ENCODE measurements at regions not wholly inside any gene's neighbourhood (a gene's known extent, or its start where the extent isn't known, plus 50 kb on each side); places are given as distances from the start of the nearest gene placed in this dataset.

GRCh38 chr4:123249821-123250220, 146.8 kb upstream of the SPRY1 start:
- Mint-ChIP-seq H3K27ac (no peak overlapping the region), H3K4me1 (ENCODE audit: low read depth) (no peaks in the 10 kb centered on the region), H3K4me3 (no peak overlapping the region), H3K9me3 (no peaks in the 10 kb centered on the region), H3K27me3 (no peaks in the 10 kb centered on the region), H3K36me3 (ENCODE audit: low read depth) (peaks cover 2% of the 10 kb centered on the region)
- no peak for DNase-seq

- Mint-ChIP-seq H3K27ac (no peak overlapping the region), H3K4me1 (ENCODE audit: low read depth) (no peaks in the 10 kb centered on the region), H3K27me3 (no peaks in the 10 kb centered on the region), H3K9me3 (no peaks in the 10 kb centered on the region), H3K4me3 (no peak overlapping the region), H3K36me3 (ENCODE audit: low read depth) (peaks cover 5% of the 10 kb centered on the region)
- DNase-seq: no peak
These were observed 145.8 kb upstream of the SPRY1 start for GRCh38 chr4:123250843-123251242.

DNA sequence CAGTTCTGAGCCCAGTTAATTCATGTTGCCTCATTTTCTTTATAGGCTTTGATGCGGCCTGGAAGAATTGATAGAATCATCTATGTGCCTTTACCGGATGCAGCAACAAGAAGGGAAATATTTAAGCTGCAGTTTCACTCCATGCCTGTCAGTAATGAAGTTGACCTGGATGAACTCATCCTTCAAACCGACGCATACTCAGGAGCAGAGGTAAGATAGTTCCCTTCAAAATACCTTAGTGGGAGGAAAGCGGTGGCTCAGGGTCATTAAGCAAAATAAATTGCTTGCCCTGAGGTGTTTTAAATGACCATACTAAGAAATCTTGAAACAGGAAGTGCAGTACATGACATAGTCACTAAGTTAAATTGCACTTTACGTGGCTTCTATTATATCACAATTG, 140.6 kb upstream of the SPRY1 start:
- H3K4me1 Mint-ChIP-seq (ENCODE audit: low read depth): no peaks in the 10 kb centered on the region

DNA sequence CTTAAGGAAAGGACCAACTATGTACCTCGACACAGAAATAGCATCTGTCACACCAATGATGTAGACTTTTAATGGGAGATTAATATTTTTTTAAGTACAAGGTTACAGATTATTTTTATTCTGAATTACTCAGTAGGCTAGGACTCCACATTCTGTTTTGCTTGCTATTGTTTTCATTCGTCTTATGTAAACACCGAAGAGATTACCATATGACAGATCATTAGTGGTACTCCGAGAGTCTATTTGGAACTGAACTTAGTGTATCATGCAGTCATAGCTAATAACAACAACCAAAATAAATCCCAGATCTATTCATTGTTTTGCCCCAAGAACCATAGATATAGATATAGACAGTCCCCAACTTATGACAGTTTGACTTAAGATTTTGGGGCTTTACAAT, 139.7 kb upstream of the SPRY1 start:
- Mint-ChIP-seq H3K36me3 (ENCODE audit: low read depth) (peaks cover 40% of the 10 kb centered on the region), H3K4me3 (no peak overlapping the region), H3K27me3 (no peaks in the 10 kb centered on the region), H3K27ac (no peak overlapping the region), H3K4me1 (ENCODE audit: low read depth) (no peaks in the 10 kb centered on the region), H3K9me3 (no peaks in the 10 kb centered on the region)
- no peak for DNase-seq

More for the DNA sequence above, 140.6 kb upstream of the SPRY1 start:
- Mint-ChIP-seq H3K27ac (no peak overlapping the region), H3K27me3 (no peaks in the 10 kb centered on the region), H3K9me3 (no peaks in the 10 kb centered on the region), H3K36me3 (ENCODE audit: low read depth) (peaks cover 34% of the 10 kb centered on the region), H3K4me3 (no peak overlapping the region)
- DNase-seq: no peak

DNA sequence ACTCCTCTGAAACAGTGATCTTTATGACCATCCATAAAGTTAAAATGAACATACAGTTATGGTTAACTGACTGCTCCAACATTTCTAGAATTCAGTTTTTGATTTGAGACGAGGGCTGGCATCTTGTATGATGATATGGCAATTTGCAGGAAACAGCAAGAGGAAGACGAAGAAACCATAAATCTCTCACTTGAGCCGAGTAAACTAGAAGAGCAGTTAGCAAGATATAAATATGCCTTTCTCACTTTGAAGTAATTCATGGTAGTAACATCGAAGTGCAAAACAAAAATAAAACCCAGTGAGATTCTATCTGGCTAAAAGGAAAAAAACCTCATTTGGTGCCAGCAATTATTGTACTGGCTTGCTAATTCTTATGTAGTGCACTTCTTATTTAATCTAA, 139.0 kb upstream of the SPRY1 start:
- no peak overlapping the region for H3K27ac Mint-ChIP-seq
- no peak overlapping the region for H3K4me3 Mint-ChIP-seq

GRCh38 chr4:123259676-123260646, 136.6 kb upstream of the SPRY1 start:
- Mint-ChIP-seq H3K9me3 (no peaks in the 10 kb centered on the region), H3K27me3 (no peaks in the 10 kb centered on the region), H3K36me3 (ENCODE audit: low read depth) (peaks cover 53% of the 10 kb centered on the region), H3K4me3 (no peak overlapping the region), H3K4me1 (ENCODE audit: low read depth) (no peaks in the 10 kb centered on the region), H3K27ac (no peak overlapping the region)
- no peak for DNase-seq

More for the DNA sequence above, 139.0 kb upstream of the SPRY1 start:
- Mint-ChIP-seq H3K27me3 (no peaks in the 10 kb centered on the region), H3K9me3 (no peaks in the 10 kb centered on the region), H3K4me1 (ENCODE audit: low read depth) (no peaks in the 10 kb centered on the region), H3K36me3 (ENCODE audit: low read depth) (peaks cover 42% of the 10 kb centered on the region)
- no peak for DNase-seq

DNA sequence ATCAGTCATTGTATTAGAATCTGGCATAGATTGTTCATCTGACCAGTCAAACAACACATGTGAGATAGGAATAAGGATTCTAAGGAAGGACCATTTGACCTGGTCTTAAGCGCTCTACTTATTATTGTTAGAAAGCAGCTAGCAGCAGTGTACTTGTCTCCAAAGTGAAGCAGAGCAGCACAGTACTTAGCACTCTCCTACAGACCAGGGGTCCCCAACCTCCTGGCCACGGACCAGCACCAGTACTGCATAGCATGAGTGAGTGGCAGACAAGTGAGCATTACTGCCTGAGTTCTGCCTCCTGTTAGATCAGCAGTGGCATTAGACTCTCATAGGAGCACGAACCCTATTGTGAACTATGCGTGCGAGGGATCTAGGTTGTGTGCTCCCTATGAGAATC, 135.9 kb upstream of the SPRY1 start:
- H3K4me1 Mint-ChIP-seq (ENCODE audit: low read depth): no peaks in the 10 kb centered on the region
- no peak for DNase-seq
- H3K27me3 Mint-ChIP-seq: no peaks in the 10 kb centered on the region
- peaks cover 52% of the 10 kb centered on the region for H3K36me3 Mint-ChIP-seq (ENCODE audit: low read depth)
- H3K4me3 Mint-ChIP-seq: no peak overlapping the region
- no peaks in the 10 kb centered on the region for H3K9me3 Mint-ChIP-seq
- H3K27ac Mint-ChIP-seq: no peak overlapping the region

DNA sequence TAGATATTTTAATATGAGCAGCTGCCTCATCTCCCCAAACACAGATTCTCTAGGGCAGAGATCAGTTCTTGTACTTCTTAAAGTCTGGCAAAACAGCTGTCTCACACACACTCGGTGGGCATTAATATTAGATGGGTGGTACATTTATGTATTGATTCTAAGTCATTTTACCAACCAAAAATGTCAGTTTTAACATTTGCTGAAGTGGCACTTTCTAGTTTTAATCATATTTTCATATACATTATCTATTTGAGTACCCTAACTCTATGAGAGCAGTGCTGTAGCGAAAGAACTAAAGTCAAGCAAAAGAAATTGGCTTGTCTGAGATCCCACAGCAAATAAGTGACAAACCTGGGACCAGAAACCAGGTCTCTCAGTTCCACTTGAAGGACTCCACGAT, 134.5 kb upstream of the SPRY1 start:
- Mint-ChIP-seq H3K4me3 (no peak overlapping the region), H3K27me3 (no peaks in the 10 kb centered on the region), H3K4me1 (ENCODE audit: low read depth) (no peaks in the 10 kb centered on the region), H3K27ac (no peak overlapping the region), H3K9me3 (no peaks in the 10 kb centered on the region), H3K36me3 (ENCODE audit: low read depth) (peaks cover 38% of the 10 kb centered on the region)
- DNase-seq: no peak

GRCh38 chr4:123265443-123265842, 131.2 kb upstream of the SPRY1 start:
- DNase-seq: no peak
- Mint-ChIP-seq H3K27ac (no peak overlapping the region), H3K9me3 (no peaks in the 10 kb centered on the region), H3K27me3 (no peaks in the 10 kb centered on the region), H3K4me1 (ENCODE audit: low read depth) (no peaks in the 10 kb centered on the region), H3K36me3 (ENCODE audit: low read depth) (peaks cover 28% of the 10 kb centered on the region), H3K4me3 (no peak overlapping the region)

GRCh38 chr4:123266221-123266620, 130.4 kb upstream of the SPRY1 start:
- Mint-ChIP-seq H3K4me3 (no peak overlapping the region), H3K27ac (no peak overlapping the region), H3K9me3 (no peaks in the 10 kb centered on the region), H3K36me3 (ENCODE audit: low read depth) (peaks cover 24% of the 10 kb centered on the region), H3K27me3 (no peaks in the 10 kb centered on the region), H3K4me1 (ENCODE audit: low read depth) (no peaks in the 10 kb centered on the region)
- DNase-seq: no peak

- H3K4me1 Mint-ChIP-seq (ENCODE audit: low read depth): no peaks in the 10 kb centered on the region
- H3K9me3 Mint-ChIP-seq: peaks cover 3% of the 10 kb centered on the region
- H3K27ac Mint-ChIP-seq: no peak overlapping the region
- no peak overlapping the region for H3K4me3 Mint-ChIP-seq
- H3K36me3 Mint-ChIP-seq (ENCODE audit: low read depth): peaks cover 42% of the 10 kb centered on the region
- no peak for DNase-seq
- H3K27me3 Mint-ChIP-seq: no peaks in the 10 kb centered on the region
These were observed 117.8 kb upstream of the SPRY1 start for GRCh38 chr4:123278755-123279154.

DNA sequence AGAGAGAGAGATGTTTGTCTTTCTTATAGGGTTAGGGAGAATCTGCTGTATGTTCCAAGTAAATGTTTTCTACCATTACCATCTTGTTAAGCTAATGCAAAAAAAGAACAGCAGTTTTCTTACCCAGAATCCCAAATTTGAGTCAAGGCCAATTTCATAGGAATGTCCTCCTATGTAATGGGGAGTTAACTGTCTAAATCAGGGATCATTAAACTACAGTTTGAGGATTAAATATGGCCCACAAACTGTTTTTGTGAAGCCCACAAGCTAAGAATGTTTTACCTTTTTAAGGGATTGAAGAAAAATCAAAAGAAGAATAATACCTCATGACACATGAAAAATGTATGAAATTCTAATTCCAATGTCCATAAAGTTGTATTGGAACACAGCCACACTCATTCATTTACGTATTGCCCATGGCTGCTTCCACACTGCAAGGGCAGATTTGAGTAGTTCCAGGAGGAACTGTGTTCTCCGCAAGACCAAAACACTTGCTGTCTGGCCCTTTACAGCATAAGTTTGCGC, 113.2 kb upstream of the SPRY1 start:
- no peaks in the 10 kb centered on the region for H3K27me3 Mint-ChIP-seq
- H3K27ac Mint-ChIP-seq: no peak overlapping the region
- peaks cover 51% of the 10 kb centered on the region for H3K36me3 Mint-ChIP-seq (ENCODE audit: low read depth)
- H3K9me3 Mint-ChIP-seq: peaks cover 18% of the 10 kb centered on the region
- H3K4me3 Mint-ChIP-seq: no peak overlapping the region
- no peak for DNase-seq
- H3K4me1 Mint-ChIP-seq (ENCODE audit: low read depth): no peaks in the 10 kb centered on the region

- peaks cover 55% of the 10 kb centered on the region for H3K36me3 Mint-ChIP-seq (ENCODE audit: low read depth)
- H3K4me3 Mint-ChIP-seq: no peak overlapping the region
- peaks cover 24% of the 10 kb centered on the region for H3K9me3 Mint-ChIP-seq
- H3K27ac Mint-ChIP-seq: no peak overlapping the region
- H3K4me1 Mint-ChIP-seq (ENCODE audit: low read depth): no peaks in the 10 kb centered on the region
- no peaks in the 10 kb centered on the region for H3K27me3 Mint-ChIP-seq
- DNase-seq: no peak
These were observed 112.4 kb upstream of the SPRY1 start for GRCh38 chr4:123284168-123284567.

DNA sequence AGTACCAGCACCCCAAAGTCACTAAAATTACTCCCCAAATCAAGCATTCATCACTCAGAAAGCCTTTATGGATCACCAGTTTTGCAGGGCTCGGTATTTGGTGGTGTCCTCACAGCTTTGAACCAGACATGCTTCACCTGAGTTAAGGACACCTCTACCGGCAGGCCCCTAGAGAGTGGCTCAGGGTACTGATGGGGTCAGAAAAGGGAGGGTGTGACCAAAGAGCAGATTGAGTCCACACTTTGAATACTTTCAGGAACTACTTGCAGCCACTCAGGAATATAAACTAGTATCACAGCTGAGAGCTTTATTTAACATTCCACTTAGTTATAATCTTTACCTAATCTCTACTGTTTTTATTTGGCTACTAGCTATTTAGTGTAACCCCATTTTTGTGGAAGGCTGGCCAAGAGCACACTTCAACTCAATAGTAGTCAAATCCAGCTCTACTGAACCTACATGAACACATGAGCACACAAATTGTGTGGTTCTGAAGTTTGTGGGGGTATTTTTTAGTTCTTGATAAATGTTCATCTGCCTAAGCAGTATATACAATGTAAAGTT, 109.6 kb upstream of the SPRY1 start:
- H3K4me3 Mint-ChIP-seq: no peak overlapping the region
- H3K4me1 Mint-ChIP-seq (ENCODE audit: low read depth): no peaks in the 10 kb centered on the region
- peaks cover 50% of the 10 kb centered on the region for H3K9me3 Mint-ChIP-seq

More for the DNA sequence above, 109.6 kb upstream of the SPRY1 start:
- Mint-ChIP-seq H3K27me3 (no peaks in the 10 kb centered on the region), H3K27ac (no peak overlapping the region), H3K36me3 (ENCODE audit: low read depth) (peaks cover 79% of the 10 kb centered on the region)
- DNase-seq: no peak
